ENCODE measurements at regions not wholly inside any gene's neighbourhood (a gene's known extent, or its start where the extent isn't known, plus 50 kb on each side); places are given as distances from the start of the nearest gene placed in this dataset.
"Not testable (repeated sequence)": the region's sequence is repeated elsewhere in the genome, so short reads cannot be mapped to it uniquely, and the experiment has no call there.

- Histone ChIP-seq H3K27ac (no peak overlapping the region), H3K4me1 (no peaks in the 10 kb centered on the region), H3K27me3 (no peaks in the 10 kb centered on the region), H3K4me3 (no peak overlapping the region), H3K9me3 (no peaks in the 10 kb centered on the region), H3K36me3 (no peaks in the 10 kb centered on the region)
- no peak for TF ChIP-seq POLR2A (IDR thresholded peaks at IDR 0.05)
- TF ChIP-seq CTCF (IDR thresholded peaks at IDR 0.05), result no peak
- no peak for DNase-seq
These were observed 143.4 kb downstream of the KDM5D start for GRCh38 chrY:19601113-19601512.

GRCh38 chrY:19600711-19601110, 143.8 kb downstream of the KDM5D start:
- no peak for DNase-seq
- Histone ChIP-seq H3K9me3 (no peaks in the 10 kb centered on the region), H3K27me3 (no peaks in the 10 kb centered on the region), H3K4me3 (no peak overlapping the region), H3K4me1 (no peaks in the 10 kb centered on the region), H3K36me3 (no peaks in the 10 kb centered on the region), H3K27ac (no peak overlapping the region)
- TF ChIP-seq CTCF (IDR thresholded peaks at IDR 0.05) (no peak), POLR2A (IDR thresholded peaks at IDR 0.05) (no peak)

GRCh38 chrY:19590235-19590634, 154.3 kb downstream of the KDM5D start:
- no peaks in the 10 kb centered on the region for H3K4me1 ChIP-seq
- H3K36me3 ChIP-seq, result peaks cover 0 to 8% (median 0%) of the 10 kb centered on the region in 3 donors
- TF ChIP-seq POLR2A (IDR thresholded peaks at IDR 0.05) (no peak), CTCF (IDR thresholded peaks at IDR 0.05) (no peak)
- H3K27me3 ChIP-seq, result no peaks in the 10 kb centered on the region
- H3K4me3 ChIP-seq, result no peak overlapping the region
- no peak overlapping the region for H3K27ac ChIP-seq
- DNase-seq, result no peak
- H3K9me3 ChIP-seq, result no peaks in the 10 kb centered on the region

- H3K36me3 ChIP-seq, result peaks cover 0 to 8% (median 0%) of the 10 kb centered on the region in 3 donors
- no peak overlapping the region for H3K4me3 ChIP-seq
- H3K9me3 ChIP-seq, result no peaks in the 10 kb centered on the region
- no peak for DNase-seq
- no peaks in the 10 kb centered on the region for H3K4me1 ChIP-seq
- no peak for TF ChIP-seq CTCF (IDR thresholded peaks at IDR 0.05)
- TF ChIP-seq POLR2A (IDR thresholded peaks at IDR 0.05), result no peak
- no peak overlapping the region for H3K27ac ChIP-seq
- H3K27me3 ChIP-seq, result no peaks in the 10 kb centered on the region
These were observed 154.9 kb downstream of the KDM5D start for GRCh38 chrY:19589664-19590063.

- no peak for TF ChIP-seq POLR2A (IDR thresholded peaks at IDR 0.05)
- no peak for TF ChIP-seq CTCF (IDR thresholded peaks at IDR 0.05)
- Histone ChIP-seq H3K9me3 (no peaks in the 10 kb centered on the region), H3K27ac (no peak overlapping the region), H3K4me3 (no peak overlapping the region), H3K27me3 (no peaks in the 10 kb centered on the region), H3K36me3 (peaks cover 0 to 8% (median 0%) of the 10 kb centered on the region in 3 donors), H3K4me1 (no peaks in the 10 kb centered on the region)
- no peak for DNase-seq
These were observed 157.2 kb downstream of the KDM5D start for GRCh38 chrY:19587311-19587710.

GRCh38 chrY:19580990-19581389, 163.5 kb downstream of the KDM5D start:
- not testable (repeated sequence) for H3K36me3 ChIP-seq, H3K9me3 ChIP-seq, H3K27me3 ChIP-seq, H3K4me1 ChIP-seq, H3K4me3 ChIP-seq, DNase-seq, H3K27ac ChIP-seq
